ENCODE measurements at regions not wholly inside any gene's neighbourhood (a gene's known extent, or its start where the extent isn't known, plus 50 kb on each side); places are given as distances from the start of the nearest gene placed in this dataset.

DNA sequence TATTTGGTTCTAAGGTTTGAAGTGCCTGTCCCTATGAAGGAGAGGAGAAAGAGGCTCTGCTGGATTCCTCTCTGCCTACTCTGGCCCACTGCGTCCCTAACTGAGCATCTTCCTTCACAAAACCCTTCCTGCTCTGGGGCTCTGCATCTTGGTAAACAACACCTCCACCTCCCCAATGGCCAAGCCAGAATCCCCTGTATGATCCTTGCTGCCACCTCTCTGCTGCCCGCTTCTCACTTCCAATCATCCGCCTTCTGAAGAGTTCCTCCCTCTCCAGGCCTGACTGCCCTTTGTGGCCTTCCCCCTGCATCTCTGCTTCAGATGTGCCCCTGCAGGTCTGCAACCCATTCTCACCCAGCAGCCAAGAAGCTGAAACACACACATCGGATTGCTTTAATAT lies 110.6 kb upstream of the RPH3A start:
- TF ChIP-seq, protein P1, sequence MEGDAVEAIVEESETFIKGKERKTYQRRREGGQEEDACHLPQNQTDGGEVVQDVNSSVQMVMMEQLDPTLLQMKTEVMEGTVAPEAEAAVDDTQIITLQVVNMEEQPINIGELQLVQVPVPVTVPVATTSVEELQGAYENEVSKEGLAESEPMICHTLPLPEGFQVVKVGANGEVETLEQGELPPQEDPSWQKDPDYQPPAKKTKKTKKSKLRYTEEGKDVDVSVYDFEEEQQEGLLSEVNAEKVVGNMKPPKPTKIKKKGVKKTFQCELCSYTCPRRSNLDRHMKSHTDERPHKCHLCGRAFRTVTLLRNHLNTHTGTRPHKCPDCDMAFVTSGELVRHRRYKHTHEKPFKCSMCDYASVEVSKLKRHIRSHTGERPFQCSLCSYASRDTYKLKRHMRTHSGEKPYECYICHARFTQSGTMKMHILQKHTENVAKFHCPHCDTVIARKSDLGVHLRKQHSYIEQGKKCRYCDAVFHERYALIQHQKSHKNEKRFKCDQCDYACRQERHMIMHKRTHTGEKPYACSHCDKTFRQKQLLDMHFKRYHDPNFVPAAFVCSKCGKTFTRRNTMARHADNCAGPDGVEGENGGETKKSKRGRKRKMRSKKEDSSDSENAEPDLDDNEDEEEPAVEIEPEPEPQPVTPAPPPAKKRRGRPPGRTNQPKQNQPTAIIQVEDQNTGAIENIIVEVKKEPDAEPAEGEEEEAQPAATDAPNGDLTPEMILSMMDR (IDR thresholded peaks at IDR 0.05 in 4 of 5, conservative IDR thresholded peaks at IDR 0.05 in 1 of 5), result no peak
- TF ChIP-seq POLR2A (IDR thresholded peaks at IDR 0.05), result no peak
